Activated CD4-positive, alpha-beta T cell treated with anti-CD3 and anti-CD28 coated beads, Interleukin-2, amount 50 U/mL, for 24 hours (primary cell): ENCODE measurements at regions not wholly inside any gene's neighbourhood (a gene's known extent, or its start where the extent isn't known, plus 50 kb on each side); places are given as distances from the start of the nearest gene placed in this dataset.

Experiments used
- DNase-seq, 2 donors: peaks; one replicate each; pipeline ENCODE4 v3.0.0-alpha.2; 2020; ENCODE audit warnings: low read depth in 1 of 2, low spot score in 1 of 2

DNA sequence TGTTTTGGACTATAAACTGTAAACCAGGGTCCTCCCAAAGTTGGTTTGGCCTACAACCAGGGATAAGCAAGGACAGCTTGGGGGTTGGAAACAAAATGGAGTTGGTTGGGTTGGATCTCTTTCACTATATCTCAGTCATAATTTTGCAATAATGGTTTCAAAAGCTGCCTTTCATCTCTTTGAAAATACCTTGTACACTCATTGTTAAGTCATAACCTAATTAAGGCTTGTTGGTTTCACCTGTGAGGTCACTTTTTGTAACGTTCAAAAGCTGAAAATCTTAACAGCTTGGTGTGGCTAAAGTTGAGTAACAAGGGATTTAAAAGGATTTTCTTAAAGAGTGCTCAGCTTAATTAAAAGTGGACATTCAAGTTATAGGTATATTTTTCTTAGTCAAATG is 476.1 kb downstream of the IPMK start:
- no peak for DNase-seq

GRCh38 chr10:57790703-57791102 is 477.0 kb downstream of the IPMK start:
- DNase-seq, result no peak

DNA sequence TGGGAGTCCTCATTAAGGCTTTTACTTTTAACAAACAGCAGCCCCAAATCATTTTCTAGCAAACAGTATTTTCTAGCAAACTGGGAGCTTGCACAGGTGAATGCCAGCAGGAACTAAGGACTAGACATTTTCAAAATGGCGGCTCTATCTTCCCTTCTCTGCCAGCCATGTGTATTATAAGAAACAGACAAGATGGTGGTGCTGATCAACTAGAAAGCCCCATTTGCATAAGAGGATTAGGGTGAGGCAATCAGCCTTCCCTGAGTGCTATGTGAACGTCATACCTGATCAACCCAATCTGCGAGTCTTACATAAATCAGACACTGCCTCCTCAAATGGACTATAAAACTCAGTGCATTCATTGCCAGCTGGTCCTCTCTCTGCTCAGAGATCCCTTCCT is 479.6 kb downstream of the IPMK start:
- no peak for DNase-seq

DNA sequence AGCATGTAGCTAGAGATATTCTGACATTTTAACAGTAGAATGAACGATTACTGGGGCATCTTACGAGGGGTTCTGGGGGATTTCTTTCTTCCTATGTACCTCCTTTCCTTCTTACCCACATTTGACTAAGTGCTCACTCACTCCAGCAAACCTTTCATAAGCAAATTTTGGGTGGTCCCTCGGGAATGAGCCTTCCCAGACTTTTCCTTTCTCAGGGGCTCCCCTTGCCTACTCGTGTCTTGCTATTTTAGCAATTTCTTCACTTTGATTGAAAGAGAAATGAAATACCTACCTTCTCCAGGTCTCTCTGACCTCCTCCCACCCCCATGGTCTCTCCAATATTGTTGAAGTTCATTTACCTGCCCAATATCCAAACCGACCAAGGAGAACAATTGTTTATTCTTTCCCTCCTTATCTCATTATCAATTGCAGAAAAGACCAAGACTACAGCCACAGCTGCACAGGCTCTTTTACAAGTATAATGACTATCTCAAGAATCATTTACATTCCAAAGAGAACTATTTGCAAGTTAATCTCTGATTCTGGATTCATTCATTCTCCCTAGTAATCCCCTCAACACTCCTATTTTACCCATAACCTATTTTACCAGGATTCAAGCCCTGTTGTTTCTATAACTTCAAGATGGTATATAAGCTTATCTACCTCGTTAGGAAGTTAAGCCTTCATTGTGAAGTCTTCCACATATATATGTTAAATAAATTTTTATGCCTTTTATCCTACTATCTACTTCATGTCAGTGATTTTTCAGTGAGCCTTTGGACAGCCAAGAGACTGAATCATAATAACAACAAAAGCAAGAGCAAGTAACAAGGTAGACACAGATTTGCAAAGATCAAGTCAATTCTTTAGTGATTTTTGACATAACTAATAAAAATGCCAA is 480.6 kb downstream of the IPMK start:
- DNase-seq, result no peak

DNA sequence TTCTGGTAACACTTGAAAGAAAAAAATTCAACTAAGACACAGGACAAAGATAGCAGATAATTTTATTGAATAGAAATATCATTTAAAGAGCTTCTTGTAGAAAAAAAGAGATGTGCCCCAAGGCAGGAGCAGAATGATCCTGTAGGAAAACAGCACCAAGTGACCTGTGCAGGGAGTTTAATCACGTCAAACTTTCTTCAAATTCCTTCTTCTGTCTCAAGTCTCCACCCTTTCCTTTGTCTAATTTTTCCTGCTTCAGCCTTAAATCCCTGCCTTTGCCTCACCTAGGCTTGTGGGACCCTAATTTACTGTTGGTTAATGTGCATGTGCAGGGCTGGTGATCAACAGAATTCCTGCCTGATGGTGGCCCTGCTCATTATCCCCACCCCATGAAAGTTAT is 481.4 kb downstream of the IPMK start:
- no peak for DNase-seq

DNA sequence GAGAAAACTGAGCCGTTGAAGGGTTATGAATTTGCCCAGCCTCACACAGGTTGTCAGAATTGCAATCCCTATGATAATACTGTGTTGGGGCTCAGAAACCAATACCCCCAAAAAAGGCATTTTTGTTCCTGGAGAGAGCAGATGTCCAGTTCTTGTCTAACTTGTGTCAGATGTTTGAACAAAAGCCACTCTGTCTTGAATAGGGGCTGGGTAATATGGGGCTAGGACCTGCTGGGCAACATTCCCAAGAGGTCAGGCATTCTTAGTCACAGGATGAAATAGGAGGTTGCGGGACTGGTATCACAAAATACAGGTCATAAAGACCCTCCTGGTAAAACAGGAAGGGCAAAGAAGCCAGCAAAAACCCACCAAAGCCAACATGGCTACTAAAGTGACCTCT is 482.1 kb downstream of the IPMK start:
- no peak for DNase-seq

- no peak for DNase-seq
Observed at GRCh38 chr10:57785068-57785467, 482.6 kb downstream of the IPMK start.

GRCh38 chr10:57776688-57777432 is 490.8 kb downstream of the IPMK start:
- DNase-seq, result no peak

DNA sequence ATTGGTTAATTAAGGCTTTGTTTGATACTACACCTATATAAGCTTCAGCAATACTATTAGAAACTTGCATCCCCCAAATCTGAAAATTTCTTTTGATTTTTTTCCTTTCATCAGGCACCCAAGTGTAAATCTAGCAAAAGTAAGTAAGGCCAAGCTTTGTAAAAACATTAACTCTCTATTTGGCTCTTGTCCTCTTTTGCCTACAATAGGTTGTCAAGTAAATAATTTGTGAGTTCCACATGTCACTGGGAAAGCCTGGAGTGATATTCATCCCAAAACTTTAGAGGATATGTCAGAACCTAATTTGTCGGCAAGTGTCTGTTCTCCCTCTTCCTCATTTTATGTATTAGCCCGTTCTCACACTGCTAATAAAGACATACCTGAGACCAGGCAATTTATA is 492.4 kb downstream of the IPMK start:
- DNase-seq, result no peak

DNA sequence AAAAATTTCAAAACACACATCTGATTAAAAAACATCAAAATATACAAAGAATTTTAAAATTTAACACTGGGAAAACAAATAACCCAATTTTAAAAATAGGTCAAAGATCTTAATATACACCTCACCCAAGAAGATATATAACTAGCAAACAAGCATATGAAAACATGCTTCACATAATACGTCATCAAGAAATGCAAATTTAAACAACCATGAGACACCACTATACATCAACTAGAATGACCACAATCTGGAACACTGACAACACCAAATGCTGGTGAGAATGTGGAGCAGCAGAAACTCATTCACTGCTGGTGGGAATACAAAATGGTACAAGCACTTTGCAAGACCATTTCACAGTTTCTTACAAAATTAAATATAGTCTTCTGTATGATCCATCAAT is 498.4 kb downstream of the IPMK start:
- no peak for DNase-seq

DNA sequence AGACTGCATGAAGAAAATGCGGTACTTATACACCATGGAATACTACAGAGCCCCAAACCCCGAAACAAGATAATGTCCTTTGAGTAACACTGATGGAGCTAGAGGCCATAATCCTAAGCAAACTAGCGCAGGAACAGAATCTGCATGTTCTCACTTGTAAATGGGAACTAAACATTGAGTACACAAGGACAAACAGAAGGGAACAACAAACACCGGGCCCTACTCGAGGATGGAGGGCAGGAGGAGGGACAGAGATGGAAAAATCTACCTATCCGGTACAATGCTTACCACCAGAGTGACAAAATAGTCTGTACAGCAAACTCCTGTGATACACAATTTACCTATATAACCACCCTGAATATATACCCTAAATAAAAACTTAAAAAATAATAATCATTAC is 507.9 kb downstream of the IPMK start:
- DNase-seq, result no peak

- DNase-seq, result no peak
Observed at GRCh38 chr10:57754803-57755202, 512.9 kb downstream of the IPMK start.

GRCh38 chr10:57743711-57744110 is 524.0 kb downstream of the IPMK start:
- no peak for DNase-seq

- no peak for DNase-seq
Observed at GRCh38 chr10:57741751-57742150, 525.9 kb downstream of the IPMK start.

GRCh38 chr10:57723305-57723704 is 544.4 kb downstream of the IPMK start:
- DNase-seq, result no peak

DNA sequence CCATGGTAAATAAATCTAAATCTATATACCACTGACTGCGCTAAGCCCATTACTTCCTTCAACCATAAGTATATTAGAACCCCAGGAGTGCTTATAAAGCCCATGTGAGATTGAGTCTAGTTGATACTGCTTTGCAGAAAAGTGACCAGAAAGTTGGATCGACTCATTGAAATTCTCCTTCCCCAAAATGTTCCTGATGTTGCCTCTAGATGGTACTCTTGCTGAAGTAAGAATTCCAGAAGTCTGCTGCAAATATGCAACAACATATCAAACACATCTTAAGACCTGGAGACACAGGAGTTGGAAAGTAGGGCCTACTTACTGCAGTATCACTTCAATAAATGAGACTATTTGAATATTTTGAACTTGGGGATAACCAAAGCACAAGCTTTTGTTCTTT is 550.8 kb downstream of the IPMK start:
- no peak for DNase-seq

DNA sequence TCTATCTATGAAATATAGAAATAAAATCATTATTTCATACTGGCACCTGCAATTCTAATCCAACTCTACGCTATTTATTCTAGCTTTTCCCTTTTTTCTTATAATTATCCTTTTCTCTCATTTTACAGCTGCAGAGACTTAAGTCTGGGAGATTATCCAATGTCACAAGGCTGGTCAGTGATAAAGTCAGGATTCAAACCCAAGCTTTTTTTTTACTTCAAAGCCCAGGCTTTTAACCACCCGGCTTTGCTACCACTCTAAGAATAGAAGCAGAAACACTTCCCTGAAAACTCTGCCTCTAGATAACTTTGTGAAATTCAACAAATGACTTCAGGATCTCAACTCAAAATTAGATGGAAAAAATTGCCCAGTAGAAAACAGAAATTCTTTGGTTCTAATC is 552.5 kb downstream of the IPMK start:
- DNase-seq, result no peak

GRCh38 chr10:57707300-57707658 is 560.4 kb downstream of the IPMK start:
- DNase-seq, result no peak

GRCh38 chr10:57706576-57707299 is 561.0 kb downstream of the IPMK start:
- DNase-seq, result no peak

DNA sequence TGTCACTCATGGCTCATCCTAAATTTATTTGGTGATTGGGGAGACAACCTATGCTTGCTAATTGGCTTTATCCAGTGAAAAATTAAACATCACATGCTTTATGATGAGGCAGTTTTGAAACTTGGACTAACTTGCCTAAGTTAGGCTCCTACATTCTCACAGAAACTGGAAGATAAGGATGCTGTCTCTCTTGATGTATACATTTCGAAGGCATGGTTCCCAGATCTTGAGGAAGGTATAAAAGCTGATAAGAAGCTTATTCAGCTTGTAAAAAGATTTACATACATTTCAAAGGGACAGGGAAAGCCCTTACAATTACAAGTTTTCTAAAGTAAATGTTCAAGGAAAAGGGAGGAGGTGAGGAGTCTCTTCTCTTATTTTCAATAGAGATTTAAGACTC is 561.7 kb downstream of the IPMK start:
- no peak for DNase-seq

GRCh38 chr10:57699944-57700343 is 567.8 kb downstream of the IPMK start:
- no peak for DNase-seq

DNA sequence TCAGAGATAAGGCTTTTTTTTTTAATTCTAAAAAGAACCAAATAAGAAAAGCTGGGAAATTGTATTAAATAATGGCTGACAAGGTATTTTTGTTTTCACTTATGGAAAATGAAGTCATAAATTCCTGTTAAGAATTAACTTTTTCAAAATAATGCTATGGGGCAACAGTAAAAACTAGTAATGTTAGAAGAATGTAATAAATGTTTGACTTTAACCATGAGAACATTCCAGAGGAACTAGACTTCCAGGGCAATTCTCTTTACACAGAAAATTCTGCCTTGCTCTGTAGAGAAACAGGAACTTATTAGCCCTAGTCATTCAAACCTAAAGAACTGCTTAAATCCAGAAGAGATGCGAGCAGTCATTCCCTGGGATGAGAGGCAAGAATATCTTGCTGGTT is 571.1 kb downstream of the IPMK start:
- DNase-seq, result no peak
